ENCODE measurements at regions not wholly inside any gene's neighbourhood (a gene's known extent, or its start where the extent isn't known, plus 50 kb on each side); places are given as distances from the start of the nearest gene placed in this dataset.

DNA sequence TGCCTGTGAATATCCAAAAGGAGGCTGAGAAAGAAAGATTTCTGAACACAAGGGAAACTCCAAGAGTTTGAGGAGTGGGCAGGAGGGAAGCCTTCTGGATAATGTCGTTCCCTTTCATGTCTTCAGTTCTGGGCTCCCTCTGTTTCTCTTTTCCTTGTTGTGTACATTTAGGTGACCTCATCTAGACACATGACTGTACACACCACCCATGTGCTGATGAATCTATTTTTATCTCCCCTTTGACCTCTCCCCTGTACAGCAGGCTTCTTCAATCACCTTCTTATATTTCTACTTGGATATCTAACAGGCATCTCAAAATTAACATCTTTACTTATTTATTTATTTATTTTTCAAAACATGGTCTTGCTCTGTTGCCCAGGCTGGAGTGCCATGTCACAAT is 363.1 kb downstream of the GATA3 start:
- Histone ChIP-seq H3K79me2 (no peaks in the 10 kb centered on the region), H3K9me2 (replicated peaks; ENCODE audit: insufficient read depth) (no peaks in the 10 kb centered on the region), H3K4me2 (no peak overlapping the region), H3K4me1 (ENCODE audit: insufficient read depth) (no peaks in the 10 kb centered on the region), H4K20me1 (ENCODE audit: insufficient read depth, poor library complexity, severe bottlenecking) (no peaks in the 10 kb centered on the region), H3K36me3 (replicated peaks; ENCODE audit: insufficient read depth, low read depth) (no peaks in the 10 kb centered on the region), H3K4me3 (no peak overlapping the region), H3K27ac (no peak overlapping the region), H2AFZ (no peak overlapping the region), H3K27me3 (no peaks in the 10 kb centered on the region), H3K9me3 (ENCODE audit: low read depth) (no peaks in the 10 kb centered on the region)
- WGBS (ENCODE audit: low lambda C conversion rate, missing lambda C conversion rate) = 64% methylated on average over 1 of the region's 1 CpG
- no peak for DNase-seq (ENCODE audit: low spot score)
- TF ChIP-seq, protein P1, sequence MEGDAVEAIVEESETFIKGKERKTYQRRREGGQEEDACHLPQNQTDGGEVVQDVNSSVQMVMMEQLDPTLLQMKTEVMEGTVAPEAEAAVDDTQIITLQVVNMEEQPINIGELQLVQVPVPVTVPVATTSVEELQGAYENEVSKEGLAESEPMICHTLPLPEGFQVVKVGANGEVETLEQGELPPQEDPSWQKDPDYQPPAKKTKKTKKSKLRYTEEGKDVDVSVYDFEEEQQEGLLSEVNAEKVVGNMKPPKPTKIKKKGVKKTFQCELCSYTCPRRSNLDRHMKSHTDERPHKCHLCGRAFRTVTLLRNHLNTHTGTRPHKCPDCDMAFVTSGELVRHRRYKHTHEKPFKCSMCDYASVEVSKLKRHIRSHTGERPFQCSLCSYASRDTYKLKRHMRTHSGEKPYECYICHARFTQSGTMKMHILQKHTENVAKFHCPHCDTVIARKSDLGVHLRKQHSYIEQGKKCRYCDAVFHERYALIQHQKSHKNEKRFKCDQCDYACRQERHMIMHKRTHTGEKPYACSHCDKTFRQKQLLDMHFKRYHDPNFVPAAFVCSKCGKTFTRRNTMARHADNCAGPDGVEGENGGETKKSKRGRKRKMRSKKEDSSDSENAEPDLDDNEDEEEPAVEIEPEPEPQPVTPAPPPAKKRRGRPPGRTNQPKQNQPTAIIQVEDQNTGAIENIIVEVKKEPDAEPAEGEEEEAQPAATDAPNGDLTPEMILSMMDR (IDR thresholded peaks at IDR 0.05; ENCODE audit: poor library complexity) = no peak
- TF ChIP-seq EZH2phosphoT487 (IDR thresholded peaks at IDR 0.05; ENCODE audit: low read depth, severe bottlenecking, unreplicated experiment) = no peak
- no peak for TF ChIP-seq EZH2 (IDR thresholded peaks at IDR 0.05; ENCODE audit: borderline replicate concordance)

DNA sequence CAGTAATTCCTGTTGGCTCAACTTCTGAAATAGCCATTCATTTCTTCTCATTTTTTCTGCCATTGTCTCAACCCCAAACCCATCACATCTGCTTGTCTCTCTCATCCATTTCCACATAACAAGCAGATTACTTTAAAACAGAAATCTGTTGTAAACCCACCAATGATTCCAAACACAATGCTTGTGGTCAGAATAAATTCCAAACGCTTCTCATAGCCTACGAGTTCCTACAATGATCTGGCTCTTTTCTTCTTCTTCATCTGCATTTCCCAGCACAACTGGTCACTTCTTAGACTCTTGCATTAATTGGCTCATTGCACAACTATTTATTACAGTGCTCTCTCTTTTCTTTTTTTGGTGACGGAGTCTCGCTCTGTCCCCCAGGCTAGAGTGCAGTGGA is 364.1 kb downstream of the GATA3 start:
- Histone ChIP-seq H3K4me3 (no peak overlapping the region), H2AFZ (no peak overlapping the region), H3K4me2 (no peak overlapping the region), H3K4me1 (ENCODE audit: insufficient read depth) (no peaks in the 10 kb centered on the region), H3K27ac (no peak overlapping the region), H4K20me1 (ENCODE audit: insufficient read depth, poor library complexity, severe bottlenecking) (no peaks in the 10 kb centered on the region), H3K79me2 (no peaks in the 10 kb centered on the region), H3K9me2 (replicated peaks; ENCODE audit: insufficient read depth) (no peaks in the 10 kb centered on the region), H3K36me3 (replicated peaks; ENCODE audit: insufficient read depth, low read depth) (no peaks in the 10 kb centered on the region), H3K9me3 (ENCODE audit: low read depth) (no peaks in the 10 kb centered on the region), H3K27me3 (no peaks in the 10 kb centered on the region)
- TF ChIP-seq EZH2phosphoT487 (IDR thresholded peaks at IDR 0.05; ENCODE audit: low read depth, severe bottlenecking, unreplicated experiment) (no peak), EZH2 (IDR thresholded peaks at IDR 0.05; ENCODE audit: borderline replicate concordance) (no peak)
- TF ChIP-seq, protein P1 (IDR thresholded peaks at IDR 0.05; ENCODE audit: poor library complexity) = no peak
- DNase-seq (ENCODE audit: low spot score) = no peak
- WGBS (ENCODE audit: low lambda C conversion rate, missing lambda C conversion rate) = 68% methylated on average over 4 of the region's 4 CpGs

DNA sequence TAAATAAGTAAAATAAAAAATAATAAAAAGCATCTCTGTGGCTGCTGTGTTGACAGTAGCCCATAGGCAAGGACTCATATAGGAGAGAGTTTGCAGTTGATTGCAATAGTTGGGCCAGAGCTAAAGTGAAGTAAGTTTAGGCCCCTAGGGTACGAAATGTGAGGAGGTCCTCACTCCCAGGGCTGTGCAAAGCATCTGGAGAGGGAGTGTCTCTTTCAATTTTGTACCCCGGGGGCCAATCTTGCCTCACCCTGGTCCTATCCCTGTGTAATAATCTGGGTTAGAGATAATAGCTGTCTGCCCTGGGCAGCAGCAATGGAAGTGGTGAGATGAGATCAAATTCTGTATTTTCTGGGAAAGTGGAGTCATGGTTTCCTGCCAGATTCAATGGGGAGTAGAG is 365.7 kb downstream of the GATA3 start:
- WGBS (ENCODE audit: low lambda C conversion rate, missing lambda C conversion rate) = 83% methylated on average over 2 of the region's 2 CpGs
- no peak for TF ChIP-seq EZH2phosphoT487 (IDR thresholded peaks at IDR 0.05; ENCODE audit: low read depth, severe bottlenecking, unreplicated experiment)
- TF ChIP-seq, protein P1 (IDR thresholded peaks at IDR 0.05; ENCODE audit: poor library complexity) = no peak
- no peak for TF ChIP-seq EZH2 (IDR thresholded peaks at IDR 0.05; ENCODE audit: borderline replicate concordance)
- H3K27me3 ChIP-seq = no peaks in the 10 kb centered on the region
- no peaks in the 10 kb centered on the region for H4K20me1 ChIP-seq (ENCODE audit: insufficient read depth, poor library complexity, severe bottlenecking)
- DNase-seq (ENCODE audit: low spot score) = no peak
- no peaks in the 10 kb centered on the region for H3K9me3 ChIP-seq (ENCODE audit: low read depth)
- H3K9me2 ChIP-seq (replicated peaks; ENCODE audit: insufficient read depth) = no peaks in the 10 kb centered on the region
- H3K79me2 ChIP-seq = no peaks in the 10 kb centered on the region
- H3K4me2 ChIP-seq = no peak overlapping the region
- H2AFZ ChIP-seq = no peak overlapping the region
- H3K4me3 ChIP-seq = no peak overlapping the region
- H3K4me1 ChIP-seq (ENCODE audit: insufficient read depth) = no peaks in the 10 kb centered on the region
- H3K36me3 ChIP-seq (replicated peaks; ENCODE audit: insufficient read depth, low read depth) = no peaks in the 10 kb centered on the region
- no peak overlapping the region for H3K27ac ChIP-seq
